Sigmoid colon (tissue), 6 donors: ENCODE measurements at regions not wholly inside any gene's neighbourhood (a gene's known extent, or its start where the extent isn't known, plus 50 kb on each side); places are given as distances from the start of the nearest gene placed in this dataset.

Experiments
- DNase-seq: peaks from one replicate; pipeline ENCODE4 v3.0.0-alpha.2; 2019
- H3K27ac ChIP-seq, 4 donors: fragments of 200-600 bp; sonication (generic); one replicate each; pipeline ENCODE4 v1.5.1; 2016 to 2019; ENCODE audit warnings: mild to moderate bottlenecking in 1 of 4
- H3K27me3 ChIP-seq, 3 donors: fragments of 200-600 bp; sonication (generic); one replicate each; pipeline ENCODE4 v1.5.1; 2019; ENCODE audit warnings: mild to moderate bottlenecking in 1 of 3
- H3K36me3 ChIP-seq, 4 donors: fragments of 200-600 bp; sonication (generic); one replicate each; pipeline ENCODE4 v1.5.1; 2016 to 2019
- H3K4me1 ChIP-seq, 4 donors: fragments of 200-600 bp; sonication (generic); one replicate each; pipeline ENCODE4 v1.5.1; 2017 to 2019
- H3K4me3 ChIP-seq, 4 donors: fragments of 200-600 bp; sonication (generic); one replicate each; pipeline ENCODE4 v1.5.1; 2017 to 2019; ENCODE audit warnings: mild to moderate bottlenecking in 2 of 4, moderate library complexity in 1 of 4
- H3K9me3 ChIP-seq, 4 donors: fragments of 200-600 bp in 3 of 4; sonication (generic) in 3 of 4; one replicate each; pipeline versions ENCODE4 v1.5.1 to v1.6.1; 2013 to 2019
- CTCF ChIP-seq, 4 experiments: fragments of 450-650 bp in 3 of 4; fragments of 200-600 bp in 1 of 4; IDR thresholded peaks; one replicate each; pipeline ENCODE4 v1.5.1; 2016 to 2019; ENCODE audit warnings: antibody characterized with exemption in 4 of 4, mild to moderate bottlenecking in 3 of 4, moderate library complexity in 2 of 4
- EP300 ChIP-seq, 4 donors: sonication (generic); formaldehyde crosslinking; IDR thresholded peaks; one replicate each; pipeline ENCODE4 v1.6.1; 2017; ENCODE audit warnings: antibody characterized with exemption in 4 of 4
- POLR2A ChIP-seq, 2 donors: fragments of 450-650 bp; IDR thresholded peaks; one replicate each; pipeline ENCODE4 v1.6.1; 2016; ENCODE audit warnings: antibody characterized with exemption in 2 of 2, mild to moderate bottlenecking in 2 of 2, moderate library complexity in 2 of 2
- POLR2AphosphoS5 ChIP-seq, 4 donors: sonication (generic); formaldehyde crosslinking; IDR thresholded peaks; one replicate each; pipeline ENCODE4 v1.6.1; 2017; ENCODE audit warnings: antibody characterized with exemption in 4 of 4
- WGBS, 2 donors: extraction: QIAGEN DNeasy Blood & Tissue Kit; methylation state at CpG; one replicate each; pipeline ENCODE4 v1.1.7; 2013; 5-methylcytosine and 5-hydroxymethylcytosine counted together
- intact Hi-C: fragments of 100-400 bp; cut with DNase I; formaldehyde crosslinking; loops from one replicate; pipeline ENCODE4 v1.15.1; 2023
- donor health status: healthy with polysubstance abuse.
- donor health status: healthy.

GRCh38 chr3:161990036-161990435, 493.4 kb downstream of the OTOL1 start:
- 95% methylated on average over 3 of the region's 3 CpGs for WGBS, 2 donors
- no peak for DNase-seq
- H3K36me3 ChIP-seq: no peaks in the 10 kb centered on the region
- no peak overlapping the region for H3K27ac ChIP-seq
- TF ChIP-seq POLR2A (IDR thresholded peaks at IDR 0.05) (no peak), EP300 (IDR thresholded peaks at IDR 0.05) (no peak), POLR2AphosphoS5 (IDR thresholded peaks at IDR 0.05) (no peak), CTCF (IDR thresholded peaks at IDR 0.05) (no peak)
- intact Hi-C loops: no loop called here
- no peaks in the 10 kb centered on the region for H3K4me1 ChIP-seq
- H3K9me3 ChIP-seq: no peaks in the 10 kb centered on the region
- H3K4me3 ChIP-seq: no peak overlapping the region
- no peaks in the 10 kb centered on the region for H3K27me3 ChIP-seq

GRCh38 chr3:161991901-161992540, 495.4 kb downstream of the OTOL1 start:
- intact Hi-C loops: no loop called here
- H3K4me1 ChIP-seq: no peaks in the 10 kb centered on the region
- DNase-seq: no peak
- 77 to 92% methylated on average over 4 of the region's 4 CpGs for WGBS, 2 donors
- H3K27me3 ChIP-seq: no peaks in the 10 kb centered on the region
- H3K9me3 ChIP-seq: no peaks in the 10 kb centered on the region
- no peak for TF ChIP-seq EP300 (IDR thresholded peaks at IDR 0.05)
- no peak for TF ChIP-seq POLR2A (IDR thresholded peaks at IDR 0.05)
- TF ChIP-seq POLR2AphosphoS5 (IDR thresholded peaks at IDR 0.05): no peak
- TF ChIP-seq CTCF (IDR thresholded peaks at IDR 0.05): no peak
- no peak overlapping the region for H3K4me3 ChIP-seq
- no peaks in the 10 kb centered on the region for H3K36me3 ChIP-seq
- no peak overlapping the region for H3K27ac ChIP-seq

GRCh38 chr3:161999846-162000245, 503.2 kb downstream of the OTOL1 start:
- H3K4me1 ChIP-seq: no peaks in the 10 kb centered on the region
- no peaks in the 10 kb centered on the region for H3K36me3 ChIP-seq
- no peak for DNase-seq
- no peak overlapping the region for H3K4me3 ChIP-seq
- intact Hi-C loops: no loop called here
- 78 to 79% methylated on average over 2 of the region's 2 CpGs for WGBS, 2 donors
- H3K27me3 ChIP-seq: no peaks in the 10 kb centered on the region
- peaks cover 0 to 11% (median 4%) of the 10 kb centered on the region in 4 donors for H3K9me3 ChIP-seq
- TF ChIP-seq POLR2AphosphoS5 (IDR thresholded peaks at IDR 0.05) (no peak), CTCF (IDR thresholded peaks at IDR 0.05) (no peak), POLR2A (IDR thresholded peaks at IDR 0.05) (no peak), EP300 (IDR thresholded peaks at IDR 0.05) (no peak)
- no peak overlapping the region for H3K27ac ChIP-seq

- DNase-seq: no peak
- TF ChIP-seq POLR2A (IDR thresholded peaks at IDR 0.05) (no peak), CTCF (IDR thresholded peaks at IDR 0.05) (no peak), POLR2AphosphoS5 (IDR thresholded peaks at IDR 0.05) (no peak)
- Histone ChIP-seq H3K36me3 (no peaks in the 10 kb centered on the region), H3K9me3 (no peaks in the 10 kb centered on the region), H3K27me3 (no peaks in the 10 kb centered on the region), H3K4me3 (no peak overlapping the region), H3K27ac (no peak overlapping the region), H3K4me1 (no peaks in the 10 kb centered on the region)
- WGBS, 2 donors: 57 to 60% methylated on average over 2 of the region's 2 CpGs
- intact Hi-C loops: no loop called here
Measured at GRCh38 chr3:162007722-162008121, 511.1 kb downstream of the OTOL1 start.

GRCh38 chr3:162012633-162013032, 516.0 kb downstream of the OTOL1 start:
- DNase-seq: no peak
- TF ChIP-seq POLR2AphosphoS5 (IDR thresholded peaks at IDR 0.05): no peak
- TF ChIP-seq CTCF (IDR thresholded peaks at IDR 0.05): no peak
- TF ChIP-seq EP300 (IDR thresholded peaks at IDR 0.05): no peak
- TF ChIP-seq POLR2A (IDR thresholded peaks at IDR 0.05): no peak
- WGBS, 2 donors: 84 to 94% methylated on average over 3 of the region's 3 CpGs
- H3K9me3 ChIP-seq: no peaks in the 10 kb centered on the region
- peaks cover 0 to 7% (median under 1%) of the 10 kb centered on the region in 4 donors for H3K4me1 ChIP-seq
- H3K36me3 ChIP-seq: no peaks in the 10 kb centered on the region
- no peak overlapping the region for H3K4me3 ChIP-seq
- H3K27ac ChIP-seq: no peak overlapping the region
- intact Hi-C loops: no loop called here
- no peaks in the 10 kb centered on the region for H3K27me3 ChIP-seq
